Ovary (tissue), 3 donors: ENCODE measurements at regions not wholly inside any gene's neighbourhood (a gene's known extent, or its start where the extent isn't known, plus 50 kb on each side); places are given as distances from the start of the nearest gene placed in this dataset.
"Not testable (repeated sequence)": the region's sequence is repeated elsewhere in the genome, so short reads cannot be mapped to it uniquely, and the experiment has no call there.

ENCODE experiments used
- POLR2A ChIP-seq: fragments of 450-650 bp; IDR thresholded peaks from one replicate; pipeline ENCODE4 v1.6.1; 2017; ENCODE audit warnings: antibody characterized with exemption, mild to moderate bottlenecking, moderate library complexity
- TF ChIP-seq, protein P1 (sequence below), 3 donors: fragments of 450-650 bp in 2 of 3; fragments of 200-600 bp in 1 of 3; IDR thresholded peaks; one replicate each; pipeline versions ENCODE4 v1.5.1 to v1.8.0; 2016 to 2022; ENCODE audit warnings: antibody characterized with exemption in 3 of 3, mild to moderate bottlenecking in 1 of 3
- donor health status: DM: no; HTN: no; CAD: no.

DNA sequence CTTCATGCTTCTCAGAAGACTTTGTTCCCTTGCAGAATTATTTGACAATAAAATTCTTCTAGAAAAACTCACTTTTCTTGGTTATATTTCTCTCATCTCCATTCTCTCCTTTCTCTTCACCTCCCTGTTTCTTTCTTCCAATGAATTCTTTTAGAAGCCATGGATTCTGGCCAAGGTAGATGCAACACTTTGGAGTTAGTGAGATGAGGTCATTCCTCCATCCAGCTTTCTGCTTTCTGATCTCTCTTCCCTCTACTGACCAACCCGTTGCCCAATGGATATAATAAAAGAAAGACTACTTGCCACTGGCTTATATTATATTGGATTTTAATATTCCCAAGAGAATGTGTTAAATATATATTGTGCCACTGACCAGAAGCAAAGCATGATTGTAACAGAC, 88.9 kb upstream of the KIF2A start:
- TF ChIP-seq, protein P1, sequence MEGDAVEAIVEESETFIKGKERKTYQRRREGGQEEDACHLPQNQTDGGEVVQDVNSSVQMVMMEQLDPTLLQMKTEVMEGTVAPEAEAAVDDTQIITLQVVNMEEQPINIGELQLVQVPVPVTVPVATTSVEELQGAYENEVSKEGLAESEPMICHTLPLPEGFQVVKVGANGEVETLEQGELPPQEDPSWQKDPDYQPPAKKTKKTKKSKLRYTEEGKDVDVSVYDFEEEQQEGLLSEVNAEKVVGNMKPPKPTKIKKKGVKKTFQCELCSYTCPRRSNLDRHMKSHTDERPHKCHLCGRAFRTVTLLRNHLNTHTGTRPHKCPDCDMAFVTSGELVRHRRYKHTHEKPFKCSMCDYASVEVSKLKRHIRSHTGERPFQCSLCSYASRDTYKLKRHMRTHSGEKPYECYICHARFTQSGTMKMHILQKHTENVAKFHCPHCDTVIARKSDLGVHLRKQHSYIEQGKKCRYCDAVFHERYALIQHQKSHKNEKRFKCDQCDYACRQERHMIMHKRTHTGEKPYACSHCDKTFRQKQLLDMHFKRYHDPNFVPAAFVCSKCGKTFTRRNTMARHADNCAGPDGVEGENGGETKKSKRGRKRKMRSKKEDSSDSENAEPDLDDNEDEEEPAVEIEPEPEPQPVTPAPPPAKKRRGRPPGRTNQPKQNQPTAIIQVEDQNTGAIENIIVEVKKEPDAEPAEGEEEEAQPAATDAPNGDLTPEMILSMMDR (IDR thresholded peaks at IDR 0.05): not testable (repeated sequence)
- TF ChIP-seq POLR2A: not testable (repeated sequence)
